Colonic mucosa (tissue), 4 donors: ENCODE measurements at regions not wholly inside any gene's neighbourhood (a gene's known extent, or its start where the extent isn't known, plus 50 kb on each side); places are given as distances from the start of the nearest gene placed in this dataset.

Experiments used
- DNase-seq: peaks from one replicate; pipeline ENCODE4 v3.0.0-alpha.2; 2020
- H3K27ac ChIP-seq: fragments of 200-600 bp; one replicate; pipeline ENCODE4 v1.8.0; 2021
- H3K27me3 ChIP-seq: fragments of 200-600 bp; one replicate; pipeline ENCODE4 v1.8.0; 2021
- H3K36me3 ChIP-seq: fragments of 200-600 bp; one replicate; pipeline ENCODE4 v1.8.0; 2021
- H3K4me1 ChIP-seq: fragments of 200-600 bp; one replicate; pipeline ENCODE4 v1.8.0; 2021; ENCODE audit warnings: mild to moderate bottlenecking
- H3K4me3 ChIP-seq: fragments of 200-600 bp; one replicate; pipeline ENCODE4 v1.8.0; 2021
- H3K9ac ChIP-seq, 2 donors: one replicate each; pipeline ENCODE4 v1.7.0; 2013; ENCODE audit warnings: control low read depth in 2 of 2, low read depth in 2 of 2, low read length in 2 of 2
- H3K9me3 ChIP-seq: fragments of 200-600 bp; one replicate; pipeline ENCODE4 v1.8.0; 2021
- CTCF ChIP-seq: fragments of 200-600 bp; IDR thresholded peaks from one replicate; pipeline ENCODE4 v1.8.0; 2022; ENCODE audit warnings: antibody characterized with exemption, mild to moderate bottlenecking
- intact Hi-C: fragments of 100-400 bp; cut with DNase I; formaldehyde crosslinking; loops from one replicate; pipeline ENCODE4 v1.14.1; 2022
- donor health status: healthy.
- donor health status: DM: no; HTN: no; CAD: no.
- donor health status: DM: no; HTN: no; CAD: no.

GRCh38 chr6:21981235-21981833, 315.5 kb downstream of the PRL start:
- no peak for TF ChIP-seq CTCF
- H3K27ac ChIP-seq, result no peak overlapping the region
- H3K4me1 ChIP-seq, result no peaks in the 10 kb centered on the region
- no peaks in the 10 kb centered on the region for H3K36me3 ChIP-seq
- no peaks in the 10 kb centered on the region for H3K9me3 ChIP-seq
- intact Hi-C loops, result no loop called here
- DNase-seq, result no peak
- no peaks in the 10 kb centered on the region for H3K27me3 ChIP-seq
- H3K4me3 ChIP-seq, result no peak overlapping the region
- H3K9ac ChIP-seq, result no peak overlapping the region

- TF ChIP-seq CTCF, result no peak
- DNase-seq, result no peak
- Histone ChIP-seq H3K9ac (no peak overlapping the region), H3K27ac (no peak overlapping the region), H3K4me1 (no peaks in the 10 kb centered on the region), H3K9me3 (no peaks in the 10 kb centered on the region), H3K27me3 (no peaks in the 10 kb centered on the region), H3K36me3 (no peaks in the 10 kb centered on the region), H3K4me3 (no peak overlapping the region)
- intact Hi-C loops, result no loop called here
These were observed 312.7 kb downstream of the PRL start for GRCh38 chr6:21984135-21984534.

GRCh38 chr6:21984561-21984960, 312.3 kb downstream of the PRL start:
- intact Hi-C loops, result no loop called here
- Histone ChIP-seq H3K4me1 (no peaks in the 10 kb centered on the region), H3K9ac (no peak overlapping the region), H3K4me3 (no peak overlapping the region), H3K27ac (no peak overlapping the region), H3K9me3 (no peaks in the 10 kb centered on the region), H3K36me3 (no peaks in the 10 kb centered on the region), H3K27me3 (no peaks in the 10 kb centered on the region)
- DNase-seq, result no peak
- TF ChIP-seq CTCF, result no peak

- Histone ChIP-seq H3K27me3 (no peaks in the 10 kb centered on the region), H3K9me3 (no peaks in the 10 kb centered on the region), H3K27ac (no peak overlapping the region), H3K9ac (no peak overlapping the region), H3K36me3 (no peaks in the 10 kb centered on the region), H3K4me3 (no peak overlapping the region), H3K4me1 (no peaks in the 10 kb centered on the region)
- no peak for TF ChIP-seq CTCF
- intact Hi-C loops, result no loop called here
- DNase-seq, result no peak
These were observed 310.9 kb downstream of the PRL start for GRCh38 chr6:21985904-21986303.

- DNase-seq, result no peak
- intact Hi-C loops, result no loop called here
- H3K27ac ChIP-seq, result peak overlapping the region; percentile 42
- no peaks in the 10 kb centered on the region for H3K9me3 ChIP-seq
- H3K4me3 ChIP-seq, result no peak overlapping the region
- H3K27me3 ChIP-seq, result no peaks in the 10 kb centered on the region
- no peak for TF ChIP-seq CTCF
- no peaks in the 10 kb centered on the region for H3K36me3 ChIP-seq
- H3K4me1 ChIP-seq, result no peaks in the 10 kb centered on the region
- H3K9ac ChIP-seq, result no peak overlapping the region
These were observed 310.1 kb downstream of the PRL start for GRCh38 chr6:21986703-21987102.
